ENCODE measurements at regions not wholly inside any gene's neighbourhood (a gene's known extent, or its start where the extent isn't known, plus 50 kb on each side); places are given as distances from the start of the nearest gene placed in this dataset.

GRCh38 chr5:135234666-135235401, 164.2 kb downstream of the MACROH2A1 start:
- DNase-seq = no peak

GRCh38 chr5:135234242-135234641, 164.8 kb downstream of the MACROH2A1 start:
- DNase-seq = no peak

GRCh38 chr5:135233477-135233876, 165.6 kb downstream of the MACROH2A1 start:
- no peak for DNase-seq

- no peak for DNase-seq
These were observed 166.1 kb downstream of the MACROH2A1 start for GRCh38 chr5:135232958-135233357.

GRCh38 chr5:135231289-135231688, 167.7 kb downstream of the MACROH2A1 start:
- no peak for DNase-seq

GRCh38 chr5:135230251-135230925, 168.6 kb downstream of the MACROH2A1 start:
- peak; percentile 63 for DNase-seq

- no peak for DNase-seq
These were observed 169.3 kb downstream of the MACROH2A1 start for GRCh38 chr5:135229679-135230132.

GRCh38 chr5:135229122-135229521, 169.9 kb downstream of the MACROH2A1 start:
- no peak for DNase-seq

GRCh38 chr5:135228222-135228621, 170.8 kb downstream of the MACROH2A1 start:
- DNase-seq = no peak

- no peak for DNase-seq
These were observed 171.7 kb downstream of the MACROH2A1 start for GRCh38 chr5:135227064-135228022.

GRCh38 chr5:135225856-135226560, 173.0 kb downstream of the MACROH2A1 start:
- no peak for DNase-seq

GRCh38 chr5:135223891-135224625, 175.0 kb downstream of the MACROH2A1 start:
- peak; percentile 44 for DNase-seq

GRCh38 chr5:135223404-135223803, 175.6 kb downstream of the MACROH2A1 start:
- no peak for DNase-seq

GRCh38 chr5:135222771-135223170, 176.3 kb downstream of the MACROH2A1 start:
- DNase-seq = no peak

GRCh38 chr5:135222171-135222681, 176.8 kb downstream of the MACROH2A1 start:
- no peak for DNase-seq

- no peak for DNase-seq
These were observed 177.3 kb downstream of the MACROH2A1 start for GRCh38 chr5:135221696-135222095.

GRCh38 chr5:135221187-135221473, 177.9 kb downstream of the MACROH2A1 start:
- peak; percentile 58 for DNase-seq

- no peak for DNase-seq
These were observed 178.4 kb downstream of the MACROH2A1 start for GRCh38 chr5:135220394-135221186.

- no peak for DNase-seq
These were observed 179.2 kb downstream of the MACROH2A1 start for GRCh38 chr5:135219868-135220267.

- DNase-seq = no peak
These were observed 180.1 kb downstream of the MACROH2A1 start for GRCh38 chr5:135218790-135219568.

Data from suppressor macrophage treated with lipopolysaccharide for 4 hours (primary cell).